Thyroid gland (tissue), 4 donors: ENCODE measurements at regions not wholly inside any gene's neighbourhood (a gene's known extent, or its start where the extent isn't known, plus 50 kb on each side); places are given as distances from the start of the nearest gene placed in this dataset.

Experiments used
- CTCF ChIP-seq, 6 experiments: fragments of 200-600 bp in 3 of 6; fragments of 450-650 bp in 3 of 6; sonication (generic) in 3 of 6; IDR thresholded peaks; one replicate each; pipeline ENCODE4 v1.5.1; 2016 to 2019; ENCODE audit warnings: antibody characterized with exemption in 6 of 6, mild to moderate bottlenecking in 2 of 6, inconsistent platforms in 1 of 6, moderate library complexity in 1 of 6
- POLR2A ChIP-seq, 2 donors: fragments of 450-650 bp; IDR thresholded peaks; one replicate each; pipeline ENCODE4 v1.6.1; 2017; ENCODE audit warnings: antibody characterized with exemption in 2 of 2, mild to moderate bottlenecking in 2 of 2, moderate library complexity in 1 of 2

DNA sequence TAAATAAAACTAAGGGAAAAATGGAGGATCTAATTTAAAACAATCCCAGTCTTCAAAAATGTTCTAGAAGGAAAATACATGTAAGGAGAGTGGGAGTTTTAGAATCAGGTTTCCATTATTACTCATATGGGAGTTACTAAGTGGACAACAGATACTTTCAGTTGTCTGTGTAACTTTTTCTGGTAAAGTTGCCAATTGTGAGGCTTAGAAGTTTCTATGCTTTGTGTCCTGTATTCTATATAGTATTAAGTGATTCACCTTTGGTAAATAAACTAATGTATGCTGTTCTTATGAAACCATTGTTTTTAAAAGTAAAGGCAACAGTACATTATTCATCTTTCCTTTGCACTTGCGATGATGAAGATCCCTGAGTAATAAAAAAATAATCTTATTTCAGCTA lies 274.9 kb downstream of the NR4A2 start:
- TF ChIP-seq CTCF (IDR thresholded peaks at IDR 0.05): no peak
- no peak for TF ChIP-seq POLR2A (IDR thresholded peaks at IDR 0.05)
